ENCODE measurements at regions not wholly inside any gene's neighbourhood (a gene's known extent, or its start where the extent isn't known, plus 50 kb on each side); places are given as distances from the start of the nearest gene placed in this dataset.

GRCh38 chr2:88865801-88866371 lies 174.4 kb downstream of the RPIA start:
- TF ChIP-seq CTCF (IDR thresholded peaks at IDR 0.05; ENCODE audit: extremely low read depth in 1 of 2, insufficient read depth in 1 of 2, low read depth in 1 of 2, low read length in 2 of 2) (no peak), MYC (IDR thresholded peaks at IDR 0.05; ENCODE audit: low read depth, low read length) (no peak), POLR2AphosphoS5 (IDR thresholded peaks at IDR 0.05; ENCODE audit: insufficient read depth, low read depth, low read length) (no peak)
